ENCODE measurements at regions not wholly inside any gene's neighbourhood (a gene's known extent, or its start where the extent isn't known, plus 50 kb on each side); places are given as distances from the start of the nearest gene placed in this dataset.

DNA sequence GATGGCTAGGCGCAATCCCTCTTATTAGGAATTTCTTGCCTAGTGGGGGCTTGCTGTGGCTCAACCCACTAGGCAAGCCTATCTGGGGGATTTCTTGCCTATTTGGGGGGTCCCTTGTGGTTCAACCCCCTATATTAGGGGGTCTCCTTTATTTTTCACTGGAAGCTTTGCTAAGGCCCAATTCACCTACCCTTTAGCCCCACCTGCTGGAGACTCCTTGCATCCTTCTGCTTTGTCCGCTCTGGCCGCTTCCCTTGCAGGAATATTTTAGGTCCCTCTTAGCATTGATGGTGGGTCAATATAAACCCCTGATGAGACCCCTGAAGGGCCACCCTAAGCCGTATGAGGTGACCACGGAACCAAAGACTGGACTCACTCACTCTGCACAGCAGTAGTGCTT lies 1552.1 kb downstream of the AACS start:
- Histone ChIP-seq H3K4me2 (ENCODE audit: control insufficient read depth, insufficient read depth) (no peak overlapping the region), H3K36me3 (ENCODE audit: control insufficient read depth in 2 of 2, insufficient read depth in 2 of 2, low read length in 1 of 2) (no peaks in the 10 kb centered on the region), H3K4me3 (no peak overlapping the region), H3K27ac (ENCODE audit: control insufficient read depth, insufficient read depth) (no peak overlapping the region), H3K9ac (ENCODE audit: control insufficient read depth, insufficient read depth, low read length) (no peak overlapping the region), H3K9me3 (replicated peaks; ENCODE audit: control insufficient read depth, insufficient read depth, low read length) (no peaks in the 10 kb centered on the region), H3K4me1 (ENCODE audit: control insufficient read depth, insufficient read depth, low read length) (no peaks in the 10 kb centered on the region), H3K27me3 (replicated peaks in 1 of 2; ENCODE audit: control insufficient read depth in 2 of 2, insufficient read depth in 2 of 2, low read length in 1 of 2) (no peaks in the 10 kb centered on the region), H3K79me2 (ENCODE audit: control insufficient read depth, insufficient read depth, low read length) (no peaks in the 10 kb centered on the region), H2AFZ (ENCODE audit: control insufficient read depth, low read depth, low read length) (no peak overlapping the region), H4K20me1 (ENCODE audit: control insufficient read depth, insufficient read depth) (no peaks in the 10 kb centered on the region)
- FAIRE-seq = no peak
- no TSS peak for BruUV-seq (replicated peaks)
- TF ChIP-seq BHLHE40 (IDR thresholded peaks at IDR 0.05; ENCODE audit: borderline replicate concordance in 1 of 2, low read depth in 2 of 2, low read length in 1 of 2) = no peak
- TF ChIP-seq ATF7 (IDR thresholded peaks at IDR 0.05; ENCODE audit: low read depth) = no peak
- no peak for TF ChIP-seq KDM1A (IDR thresholded peaks at IDR 0.05; ENCODE audit: borderline replicate concordance)
- no peak for TF ChIP-seq BCL11A (IDR thresholded peaks at IDR 0.05; ENCODE audit: low read depth, low read length)
- TF ChIP-seq ZNF274 (IDR thresholded peaks at IDR 0.05; ENCODE audit: insufficient read depth, insufficient read length) = no peak
- TF ChIP-seq, protein P1, sequence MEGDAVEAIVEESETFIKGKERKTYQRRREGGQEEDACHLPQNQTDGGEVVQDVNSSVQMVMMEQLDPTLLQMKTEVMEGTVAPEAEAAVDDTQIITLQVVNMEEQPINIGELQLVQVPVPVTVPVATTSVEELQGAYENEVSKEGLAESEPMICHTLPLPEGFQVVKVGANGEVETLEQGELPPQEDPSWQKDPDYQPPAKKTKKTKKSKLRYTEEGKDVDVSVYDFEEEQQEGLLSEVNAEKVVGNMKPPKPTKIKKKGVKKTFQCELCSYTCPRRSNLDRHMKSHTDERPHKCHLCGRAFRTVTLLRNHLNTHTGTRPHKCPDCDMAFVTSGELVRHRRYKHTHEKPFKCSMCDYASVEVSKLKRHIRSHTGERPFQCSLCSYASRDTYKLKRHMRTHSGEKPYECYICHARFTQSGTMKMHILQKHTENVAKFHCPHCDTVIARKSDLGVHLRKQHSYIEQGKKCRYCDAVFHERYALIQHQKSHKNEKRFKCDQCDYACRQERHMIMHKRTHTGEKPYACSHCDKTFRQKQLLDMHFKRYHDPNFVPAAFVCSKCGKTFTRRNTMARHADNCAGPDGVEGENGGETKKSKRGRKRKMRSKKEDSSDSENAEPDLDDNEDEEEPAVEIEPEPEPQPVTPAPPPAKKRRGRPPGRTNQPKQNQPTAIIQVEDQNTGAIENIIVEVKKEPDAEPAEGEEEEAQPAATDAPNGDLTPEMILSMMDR (IDR thresholded peaks at IDR 0.05 in 2 of 3, conservative IDR thresholded peaks at IDR 0.05 in 1 of 3; ENCODE audit: control insufficient read depth in 2 of 3, extremely low read depth in 1 of 3, insufficient read depth in 1 of 3, low read depth in 3 of 3, low read length in 3 of 3) = no peak
- TF ChIP-seq, protein P2, sequence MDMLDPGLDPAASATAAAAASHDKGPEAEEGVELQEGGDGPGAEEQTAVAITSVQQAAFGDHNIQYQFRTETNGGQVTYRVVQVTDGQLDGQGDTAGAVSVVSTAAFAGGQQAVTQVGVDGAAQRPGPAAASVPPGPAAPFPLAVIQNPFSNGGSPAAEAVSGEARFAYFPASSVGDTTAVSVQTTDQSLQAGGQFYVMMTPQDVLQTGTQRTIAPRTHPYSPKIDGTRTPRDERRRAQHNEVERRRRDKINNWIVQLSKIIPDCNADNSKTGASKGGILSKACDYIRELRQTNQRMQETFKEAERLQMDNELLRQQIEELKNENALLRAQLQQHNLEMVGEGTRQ (IDR thresholded peaks at IDR 0.05; ENCODE audit: borderline replicate concordance, low read depth, low read length) = no peak
- no peak for TF ChIP-seq POU2F2 (IDR thresholded peaks at IDR 0.05; ENCODE audit: borderline replicate concordance, low read depth, low read length)
- no peak for TF ChIP-seq MTA3 (IDR thresholded peaks at IDR 0.05; ENCODE audit: borderline replicate concordance, low read length)
- no peak for TF ChIP-seq NFYB (IDR thresholded peaks at IDR 0.05; ENCODE audit: insufficient read depth, low read depth, low read length)
- TF ChIP-seq RAD51 (IDR thresholded peaks at IDR 0.05) = no peak
- TF ChIP-seq RELA (IDR thresholded peaks at IDR 0.05; ENCODE audit: borderline replicate concordance, partially characterized antibody) = no peak
- TF ChIP-seq ZZZ3 (IDR thresholded peaks at IDR 0.05; ENCODE audit: control insufficient read depth, insufficient read length, low read depth) = no peak
- TF ChIP-seq, protein P3, sequence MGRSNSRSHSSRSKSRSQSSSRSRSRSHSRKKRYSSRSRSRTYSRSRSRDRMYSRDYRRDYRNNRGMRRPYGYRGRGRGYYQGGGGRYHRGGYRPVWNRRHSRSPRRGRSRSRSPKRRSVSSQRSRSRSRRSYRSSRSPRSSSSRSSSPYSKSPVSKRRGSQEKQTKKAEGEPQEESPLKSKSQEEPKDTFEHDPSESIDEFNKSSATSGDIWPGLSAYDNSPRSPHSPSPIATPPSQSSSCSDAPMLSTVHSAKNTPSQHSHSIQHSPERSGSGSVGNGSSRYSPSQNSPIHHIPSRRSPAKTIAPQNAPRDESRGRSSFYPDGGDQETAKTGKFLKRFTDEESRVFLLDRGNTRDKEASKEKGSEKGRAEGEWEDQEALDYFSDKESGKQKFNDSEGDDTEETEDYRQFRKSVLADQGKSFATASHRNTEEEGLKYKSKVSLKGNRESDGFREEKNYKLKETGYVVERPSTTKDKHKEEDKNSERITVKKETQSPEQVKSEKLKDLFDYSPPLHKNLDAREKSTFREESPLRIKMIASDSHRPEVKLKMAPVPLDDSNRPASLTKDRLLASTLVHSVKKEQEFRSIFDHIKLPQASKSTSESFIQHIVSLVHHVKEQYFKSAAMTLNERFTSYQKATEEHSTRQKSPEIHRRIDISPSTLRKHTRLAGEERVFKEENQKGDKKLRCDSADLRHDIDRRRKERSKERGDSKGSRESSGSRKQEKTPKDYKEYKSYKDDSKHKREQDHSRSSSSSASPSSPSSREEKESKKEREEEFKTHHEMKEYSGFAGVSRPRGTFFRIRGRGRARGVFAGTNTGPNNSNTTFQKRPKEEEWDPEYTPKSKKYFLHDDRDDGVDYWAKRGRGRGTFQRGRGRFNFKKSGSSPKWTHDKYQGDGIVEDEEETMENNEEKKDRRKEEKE (IDR thresholded peaks at IDR 0.05) = no peak
- no peak for TF ChIP-seq NFIC (IDR thresholded peaks at IDR 0.05; ENCODE audit: low read depth, low read length)
- no peak for TF ChIP-seq RFX5 (IDR thresholded peaks at IDR 0.05; ENCODE audit: low read depth, low read length)
- TF ChIP-seq, protein P4, sequence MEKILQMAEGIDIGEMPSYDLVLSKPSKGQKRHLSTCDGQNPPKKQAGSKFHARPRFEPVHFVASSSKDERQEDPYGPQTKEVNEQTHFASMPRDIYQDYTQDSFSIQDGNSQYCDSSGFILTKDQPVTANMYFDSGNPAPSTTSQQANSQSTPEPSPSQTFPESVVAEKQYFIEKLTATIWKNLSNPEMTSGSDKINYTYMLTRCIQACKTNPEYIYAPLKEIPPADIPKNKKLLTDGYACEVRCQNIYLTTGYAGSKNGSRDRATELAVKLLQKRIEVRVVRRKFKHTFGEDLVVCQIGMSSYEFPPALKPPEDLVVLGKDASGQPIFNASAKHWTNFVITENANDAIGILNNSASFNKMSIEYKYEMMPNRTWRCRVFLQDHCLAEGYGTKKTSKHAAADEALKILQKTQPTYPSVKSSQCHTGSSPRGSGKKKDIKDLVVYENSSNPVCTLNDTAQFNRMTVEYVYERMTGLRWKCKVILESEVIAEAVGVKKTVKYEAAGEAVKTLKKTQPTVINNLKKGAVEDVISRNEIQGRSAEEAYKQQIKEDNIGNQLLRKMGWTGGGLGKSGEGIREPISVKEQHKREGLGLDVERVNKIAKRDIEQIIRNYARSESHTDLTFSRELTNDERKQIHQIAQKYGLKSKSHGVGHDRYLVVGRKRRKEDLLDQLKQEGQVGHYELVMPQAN (conservative IDR thresholded peaks at IDR 0.05) = no peak
- SMC1A ChIA-PET (ENCODE audit: uncharacterized antibody, unreplicated experiment) = no interaction called here
- ATAC-seq = no peak
- 69% methylated on average over 5 of the region's 5 CpGs for WGBS (ENCODE audit: insufficient coverage, insufficient replicate concordance, low lambda C conversion rate, missing lambda C conversion rate)
- CTCF ChIA-PET = interaction anchor here (0.6 to 1.9 kb wide), 2 partner anchors 27 to 547 kb away, joined by 3 to 8 read pairs; no protein-coding TSS in a partner anchor
- no peak for DNase-seq (ENCODE audit: low read depth, low spot score)
- intact Hi-C loops (cut with micrococcal nuclease; ENCODE audit: unreplicated experiment) = no loop called here
- RAD21 ChIA-PET (ENCODE audit: unreplicated experiment) = no interaction called here
- in situ Hi-C loops (cut with MboI) = no loop called here
- POLR2A ChIA-PET = no interaction called here
